Stimulated activated memory B cell treated with anti-CD40 and anti-IgM and Interleukin-4, amounts not matched to agents 10 μg/mL and 1 μg/mL and 100 μg/mL, for 72 hours (primary cell): ENCODE measurements at regions not wholly inside any gene's neighbourhood (a gene's known extent, or its start where the extent isn't known, plus 50 kb on each side); places are given as distances from the start of the nearest gene placed in this dataset.

Source experiments
- ATAC-seq: fragments of 150-1000 bp; cut with Tn5 transposase; 2 replicates; pipeline ENCODE4 v1.10.0; 2021
- H3K27ac Mint-ChIP-seq: one replicate; pipeline ENCODE4 v1.8.0; 2022; ENCODE audit warnings: mild to moderate bottlenecking, mixed read lengths
- H3K27me3 Mint-ChIP-seq: one replicate; pipeline ENCODE4 v1.8.0; 2022; ENCODE audit warnings: mixed read lengths
- H3K36me3 Mint-ChIP-seq: one replicate; pipeline ENCODE4 v1.8.0; 2022; ENCODE audit warnings: mixed read lengths
- H3K4me1 Mint-ChIP-seq: one replicate; pipeline ENCODE4 v1.8.0; 2022; ENCODE audit warnings: mixed read lengths
- H3K4me3 Mint-ChIP-seq: one replicate; pipeline ENCODE4 v1.8.0; 2022; ENCODE audit warnings: mild to moderate bottlenecking, moderate library complexity, mixed read lengths
- H3K9me3 Mint-ChIP-seq: one replicate; pipeline ENCODE4 v1.8.0; 2022; ENCODE audit warnings: mixed read lengths

DNA sequence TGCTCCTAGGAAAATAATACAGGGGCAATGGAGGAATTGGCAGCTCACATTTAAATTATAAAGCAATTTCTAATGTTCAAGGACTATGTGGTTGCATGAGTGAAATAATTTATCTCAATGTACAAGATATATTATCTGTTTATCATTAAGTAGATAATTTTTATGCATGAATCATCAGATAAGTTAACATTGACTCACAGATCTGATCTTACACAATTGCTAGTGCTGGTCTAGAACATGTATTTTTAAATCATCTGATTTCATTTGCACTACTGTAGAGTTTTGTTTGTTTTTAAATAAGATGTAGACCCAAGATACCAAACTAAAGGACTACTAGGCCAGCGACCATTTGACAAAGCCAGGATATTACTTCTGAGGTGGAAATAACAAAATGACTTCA, 199.2 kb downstream of the BMP2 start:
- H3K4me3 Mint-ChIP-seq: no peak overlapping the region

DNA sequence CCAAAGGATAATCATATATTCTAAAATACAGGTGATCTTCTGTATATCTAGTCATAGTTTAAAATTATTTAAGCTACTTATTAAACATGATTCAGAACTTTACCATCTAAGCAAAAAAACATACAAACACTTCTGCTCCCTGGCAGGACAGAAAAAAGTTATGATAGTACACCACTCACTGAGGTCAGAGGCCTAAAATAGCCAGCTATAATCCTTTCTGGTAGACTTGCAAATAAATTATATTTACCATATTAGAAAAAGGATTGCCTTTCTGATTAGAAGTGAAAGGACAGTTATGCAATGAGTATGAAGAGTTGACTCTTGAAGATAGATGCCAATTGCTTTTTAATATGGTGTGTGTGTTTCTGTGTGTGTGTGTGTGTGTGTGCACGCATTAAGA, 207.4 kb downstream of the BMP2 start:
- Mint-ChIP-seq H3K4me3 (no peak overlapping the region), H3K27ac (no peak overlapping the region), H3K36me3 (no peaks in the 10 kb centered on the region), H3K4me1 (no peaks in the 10 kb centered on the region), H3K9me3 (peaks cover 3% of the 10 kb centered on the region), H3K27me3 (no peaks in the 10 kb centered on the region)
- ATAC-seq: no peak

More for the DNA sequence above, 199.2 kb downstream of the BMP2 start:
- Mint-ChIP-seq H3K4me1 (no peaks in the 10 kb centered on the region), H3K27me3 (no peaks in the 10 kb centered on the region), H3K27ac (no peak overlapping the region), H3K9me3 (peaks cover 11% of the 10 kb centered on the region), H3K36me3 (no peaks in the 10 kb centered on the region)
- ATAC-seq: no peak

DNA sequence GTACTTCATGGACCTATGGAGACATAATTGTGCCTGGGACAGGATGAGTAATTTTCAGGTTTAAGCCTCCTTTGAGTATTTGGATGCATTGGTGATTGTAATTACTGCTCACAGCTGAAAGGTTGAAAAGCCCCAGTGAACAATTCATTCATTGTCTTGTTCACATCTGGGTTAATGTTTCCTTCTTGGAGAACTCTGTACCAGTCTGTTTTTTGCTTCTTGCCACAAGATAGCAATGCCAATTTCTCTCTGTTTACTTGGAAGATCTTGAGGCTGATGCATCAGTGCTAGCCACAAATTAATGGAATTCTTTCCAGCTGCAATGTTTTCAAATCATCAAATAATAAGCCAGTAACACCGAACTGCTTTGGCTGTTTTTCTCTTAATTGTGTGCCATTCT, 207.8 kb downstream of the BMP2 start:
- H3K27me3 Mint-ChIP-seq: no peaks in the 10 kb centered on the region
- no peak for ATAC-seq

DNA sequence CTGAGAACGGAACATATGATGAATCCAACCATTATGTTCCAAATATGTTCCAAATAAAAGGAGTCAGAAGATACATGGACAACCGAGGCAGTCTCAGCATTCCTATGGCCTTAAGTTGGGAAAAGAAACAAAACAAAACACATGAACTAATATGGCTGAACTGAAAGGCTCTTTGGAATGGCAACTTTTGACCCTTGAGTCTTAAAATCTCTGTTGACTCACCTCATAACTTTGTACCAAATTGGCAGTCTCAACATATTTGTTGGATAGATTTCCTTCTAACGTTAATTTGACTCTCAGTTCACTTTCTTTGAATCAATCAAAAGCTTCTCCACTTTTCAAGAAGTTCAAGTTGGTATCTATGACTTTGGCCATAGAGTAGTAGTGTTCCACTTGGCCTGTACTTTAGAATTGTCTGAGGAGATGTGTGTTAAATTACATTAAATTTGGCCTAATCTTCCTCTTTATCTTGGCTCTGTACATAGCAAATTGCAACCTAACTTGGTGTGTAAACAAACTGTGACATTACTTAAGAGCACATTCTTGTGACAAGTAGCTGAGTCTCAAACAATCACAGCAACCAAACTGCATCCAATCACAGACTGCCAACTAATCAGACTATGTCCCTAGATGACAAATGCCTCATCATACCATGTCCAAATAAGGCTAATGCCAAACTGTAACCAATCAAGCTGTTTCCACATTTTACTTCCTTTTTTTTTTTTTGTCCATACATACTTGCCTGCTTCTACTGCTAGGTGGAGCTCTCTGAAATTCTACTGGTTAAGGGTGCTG, 208.8 kb downstream of the BMP2 start:
- peaks cover 3% of the 10 kb centered on the region for H3K9me3 Mint-ChIP-seq
- H3K36me3 Mint-ChIP-seq: no peaks in the 10 kb centered on the region
- no peaks in the 10 kb centered on the region for H3K27me3 Mint-ChIP-seq
- ATAC-seq: no peak
- no peak overlapping the region for H3K27ac Mint-ChIP-seq
- no peak overlapping the region for H3K4me3 Mint-ChIP-seq
- no peaks in the 10 kb centered on the region for H3K4me1 Mint-ChIP-seq

More for the DNA sequence above, 207.8 kb downstream of the BMP2 start:
- no peak overlapping the region for H3K27ac Mint-ChIP-seq
- peaks cover 3% of the 10 kb centered on the region for H3K9me3 Mint-ChIP-seq
- no peak overlapping the region for H3K4me3 Mint-ChIP-seq
- H3K36me3 Mint-ChIP-seq: no peaks in the 10 kb centered on the region
- H3K4me1 Mint-ChIP-seq: no peaks in the 10 kb centered on the region

DNA sequence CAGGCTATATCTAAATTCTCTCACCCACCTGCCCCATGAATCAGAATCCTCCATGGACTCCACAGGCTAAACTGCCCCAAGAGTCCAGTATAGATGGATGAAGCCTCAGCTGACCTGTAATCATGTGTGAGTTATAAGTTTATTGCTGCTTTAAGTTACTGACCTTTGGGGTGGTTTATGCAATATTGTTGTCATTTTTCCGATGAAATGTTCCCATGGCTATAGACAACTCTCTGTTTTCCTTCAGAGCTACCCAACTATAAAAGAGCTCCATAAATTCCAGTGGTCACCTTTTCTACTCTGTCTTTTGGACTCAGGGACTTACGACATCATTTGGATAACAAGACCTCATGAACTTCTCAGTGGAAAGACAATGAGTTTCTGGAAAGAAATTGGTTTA, 212.1 kb downstream of the BMP2 start:
- H3K4me1 Mint-ChIP-seq: no peaks in the 10 kb centered on the region
- H3K36me3 Mint-ChIP-seq: no peaks in the 10 kb centered on the region
- H3K4me3 Mint-ChIP-seq: no peak overlapping the region
- H3K27ac Mint-ChIP-seq: no peak overlapping the region
- H3K9me3 Mint-ChIP-seq: peaks cover 3% of the 10 kb centered on the region
- ATAC-seq: no peak
- no peaks in the 10 kb centered on the region for H3K27me3 Mint-ChIP-seq

DNA sequence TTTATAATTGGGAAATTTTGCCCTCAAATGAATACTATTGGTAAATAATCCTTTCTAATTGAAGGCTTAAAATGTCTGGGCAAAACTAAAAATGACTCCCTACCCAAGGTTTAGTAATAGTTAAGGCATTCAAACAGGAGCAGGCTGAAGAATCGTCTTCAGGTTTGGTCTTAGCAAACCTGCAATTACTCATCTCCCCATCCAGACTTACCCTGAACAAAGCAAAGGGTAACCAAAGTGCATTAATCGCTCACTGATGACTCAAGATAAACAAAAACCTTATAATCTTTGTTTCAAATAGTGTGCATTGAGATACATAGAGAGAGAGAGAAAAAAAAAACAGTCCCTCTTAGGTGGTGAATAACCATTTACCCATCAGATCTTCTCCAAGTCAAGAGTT, 225.5 kb downstream of the BMP2 start:
- Mint-ChIP-seq H3K36me3 (no peaks in the 10 kb centered on the region), H3K27me3 (no peaks in the 10 kb centered on the region), H3K4me3 (no peak overlapping the region), H3K27ac (no peak overlapping the region), H3K9me3 (peaks cover 13% of the 10 kb centered on the region), H3K4me1 (no peaks in the 10 kb centered on the region)
- ATAC-seq: no peak

DNA sequence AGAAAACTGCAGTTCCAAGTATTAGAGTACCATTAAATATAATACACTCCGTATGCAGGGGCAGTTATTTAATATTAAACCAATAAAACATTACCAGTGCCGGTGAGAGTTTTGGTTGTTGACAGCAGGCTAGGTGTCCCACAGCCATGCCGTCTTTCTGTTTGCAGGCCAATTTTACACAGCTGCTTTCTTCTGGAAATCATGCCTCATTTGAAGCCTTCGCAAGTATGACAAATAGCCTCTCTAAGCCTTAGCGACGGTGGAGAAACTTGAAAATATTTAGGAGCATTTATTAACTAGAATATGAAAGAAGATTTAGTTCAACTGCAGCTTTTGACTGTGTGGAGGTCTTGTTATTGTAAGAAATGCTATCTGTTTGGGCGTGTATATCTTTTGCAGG, 226.0 kb downstream of the BMP2 start:
- no peaks in the 10 kb centered on the region for H3K4me1 Mint-ChIP-seq
- H3K36me3 Mint-ChIP-seq: no peaks in the 10 kb centered on the region
- no peak overlapping the region for H3K27ac Mint-ChIP-seq
- H3K4me3 Mint-ChIP-seq: no peak overlapping the region
- no peaks in the 10 kb centered on the region for H3K27me3 Mint-ChIP-seq
- peaks cover 13% of the 10 kb centered on the region for H3K9me3 Mint-ChIP-seq
- ATAC-seq: no peak

DNA sequence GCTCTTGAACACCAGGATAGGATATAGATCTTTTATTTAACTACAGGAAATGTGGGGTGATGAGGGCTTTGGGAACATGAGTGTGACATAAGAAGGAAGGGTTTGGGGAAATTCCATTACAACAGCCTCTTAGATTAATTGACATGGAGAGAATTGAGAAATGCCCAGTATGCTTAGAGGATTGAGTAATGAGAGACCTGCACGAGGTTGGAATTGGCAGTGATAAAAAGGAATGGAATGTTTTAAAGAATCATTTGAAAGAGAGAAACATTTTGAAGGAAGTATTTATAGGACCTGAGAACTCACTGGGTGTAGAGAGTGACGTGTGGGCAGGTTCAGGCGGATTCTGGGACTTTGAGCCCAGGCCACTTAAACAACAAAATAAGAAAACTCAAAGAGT, 227.0 kb downstream of the BMP2 start:
- no peak for ATAC-seq

DNA sequence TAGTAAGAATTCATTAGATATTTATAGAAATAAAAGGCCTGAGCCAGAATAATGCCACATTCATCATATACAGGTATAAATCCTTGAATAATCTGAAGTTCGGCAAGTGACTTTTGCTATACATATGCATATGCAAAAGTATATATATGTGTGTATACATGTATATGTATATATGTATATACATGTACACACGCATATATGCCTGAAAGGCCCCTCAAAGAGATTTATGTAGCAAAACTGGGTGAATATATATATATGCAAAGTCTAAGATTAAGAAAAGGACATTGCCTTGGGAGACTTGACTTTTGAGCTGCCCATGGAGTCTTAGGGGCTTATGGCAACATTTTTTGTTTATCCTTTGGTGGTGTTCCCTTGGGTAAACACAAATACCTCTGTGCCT, 231.4 kb downstream of the BMP2 start:
- no peak for ATAC-seq
- H3K27me3 Mint-ChIP-seq: no peaks in the 10 kb centered on the region
- no peak overlapping the region for H3K27ac Mint-ChIP-seq
- H3K4me1 Mint-ChIP-seq: no peaks in the 10 kb centered on the region
- no peak overlapping the region for H3K4me3 Mint-ChIP-seq
- no peaks in the 10 kb centered on the region for H3K36me3 Mint-ChIP-seq
- H3K9me3 Mint-ChIP-seq: peaks cover 14% of the 10 kb centered on the region

More for the DNA sequence above, 227.0 kb downstream of the BMP2 start:
- no peak overlapping the region for H3K27ac Mint-ChIP-seq
- H3K4me3 Mint-ChIP-seq: no peak overlapping the region
- no peaks in the 10 kb centered on the region for H3K27me3 Mint-ChIP-seq
- peaks cover 13% of the 10 kb centered on the region for H3K9me3 Mint-ChIP-seq
- no peaks in the 10 kb centered on the region for H3K4me1 Mint-ChIP-seq
- no peaks in the 10 kb centered on the region for H3K36me3 Mint-ChIP-seq

DNA sequence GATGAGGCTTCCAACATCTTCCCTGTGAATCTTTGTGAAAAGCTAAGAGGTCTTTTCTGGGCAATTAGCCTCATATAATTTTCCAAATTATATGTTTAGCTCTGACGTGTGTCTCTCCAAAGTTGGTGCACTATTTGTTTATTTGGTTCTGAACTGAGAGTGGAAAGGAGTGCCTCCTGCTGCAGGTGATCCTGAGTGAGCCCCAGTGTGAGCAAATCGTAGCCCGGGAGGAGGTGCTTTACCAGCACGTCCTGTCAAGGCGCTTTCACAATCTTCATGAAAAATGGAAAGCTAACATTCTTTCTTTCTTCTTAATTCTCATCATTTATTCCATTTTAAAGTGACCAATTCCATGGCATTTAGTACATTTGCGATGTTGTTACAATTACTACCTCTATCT, 231.9 kb downstream of the BMP2 start:
- Mint-ChIP-seq H3K4me1 (no peaks in the 10 kb centered on the region), H3K9me3 (peaks cover 9% of the 10 kb centered on the region), H3K36me3 (no peaks in the 10 kb centered on the region), H3K27me3 (no peaks in the 10 kb centered on the region), H3K27ac (no peak overlapping the region), H3K4me3 (no peak overlapping the region)
- no peak for ATAC-seq

DNA sequence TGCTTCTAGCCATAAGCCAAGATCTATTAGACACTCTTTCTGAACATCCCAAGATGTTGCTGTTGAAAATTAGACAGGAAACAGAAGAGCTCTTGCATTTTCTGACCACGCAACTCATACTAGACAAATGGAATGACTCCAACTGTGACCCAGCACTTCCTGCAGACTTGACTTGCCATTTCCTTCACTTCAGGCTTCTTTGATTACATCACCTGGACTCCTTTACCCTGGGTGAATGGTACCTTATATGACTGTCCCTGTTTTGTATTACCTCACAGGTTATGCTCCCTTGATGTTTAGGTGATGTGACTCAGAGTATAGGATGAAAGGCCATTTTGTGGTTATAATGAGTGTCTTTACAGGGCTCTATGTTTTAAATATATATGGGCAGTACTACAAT, 236.1 kb downstream of the BMP2 start:
- Mint-ChIP-seq H3K27ac (no peak overlapping the region), H3K4me1 (no peaks in the 10 kb centered on the region), H3K36me3 (no peaks in the 10 kb centered on the region), H3K4me3 (no peak overlapping the region), H3K9me3 (peaks cover 9% of the 10 kb centered on the region), H3K27me3 (no peaks in the 10 kb centered on the region)
- ATAC-seq: no peak

DNA sequence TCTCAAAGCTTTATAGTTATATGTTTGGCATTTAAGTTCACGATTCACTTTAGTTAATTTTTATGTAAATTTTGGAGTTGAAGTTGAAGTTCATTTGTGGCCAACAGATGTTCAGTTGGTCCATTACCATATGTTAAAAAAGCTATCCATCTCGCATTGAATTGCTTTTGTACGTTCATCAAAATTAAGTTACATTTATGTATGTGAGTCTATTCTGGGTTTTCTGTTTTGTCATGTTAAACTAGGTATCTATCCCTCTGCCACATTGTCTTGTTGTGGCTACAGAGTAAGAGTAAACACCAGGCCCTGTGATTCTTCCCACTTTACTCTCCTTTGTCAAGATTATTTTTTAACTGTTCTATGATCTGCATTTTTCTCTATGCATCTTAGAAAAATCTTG, 237.3 kb downstream of the BMP2 start:
- Mint-ChIP-seq H3K36me3 (no peaks in the 10 kb centered on the region), H3K4me3 (no peak overlapping the region), H3K27me3 (no peaks in the 10 kb centered on the region), H3K4me1 (no peaks in the 10 kb centered on the region), H3K27ac (no peak overlapping the region), H3K9me3 (peaks cover 12% of the 10 kb centered on the region)
- no peak for ATAC-seq

DNA sequence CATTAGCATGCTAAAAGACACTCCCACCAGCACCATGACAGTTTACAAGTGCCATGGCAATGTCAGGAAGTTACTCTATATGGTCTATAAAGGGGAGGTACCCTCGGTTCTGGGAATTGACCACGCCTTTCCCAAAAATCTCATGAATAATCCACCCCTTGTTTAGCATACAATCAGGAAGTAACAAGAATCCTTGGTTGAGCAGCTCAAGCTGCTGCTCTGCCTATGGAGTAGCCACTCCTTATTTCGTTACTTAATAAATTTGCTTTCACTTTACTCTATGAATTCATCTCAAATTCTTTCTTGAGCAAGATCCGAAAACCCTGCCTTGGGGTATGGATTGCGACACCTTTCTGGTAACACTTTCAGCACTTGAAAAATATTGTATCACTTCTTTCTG, 243.0 kb downstream of the BMP2 start:
- no peaks in the 10 kb centered on the region for H3K36me3 Mint-ChIP-seq
- no peak for ATAC-seq

DNA sequence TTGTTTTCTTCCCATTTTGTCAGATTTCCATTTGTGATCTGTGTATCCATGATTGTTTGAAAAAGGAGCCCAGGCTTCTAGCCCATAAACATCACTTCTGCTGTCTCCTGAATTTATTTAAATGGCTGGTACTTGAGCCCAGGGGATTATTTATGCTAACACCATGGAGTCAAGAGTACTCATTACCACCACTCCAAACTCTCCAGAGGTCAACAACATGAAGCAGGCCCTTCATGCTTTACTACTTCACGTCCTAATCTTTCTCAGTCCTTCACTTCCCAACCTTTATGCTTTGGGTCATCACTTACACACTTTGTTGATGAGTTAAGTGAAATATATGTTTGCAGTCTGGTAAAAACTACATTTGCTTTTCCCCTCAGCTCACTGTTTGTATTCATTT, 247.8 kb downstream of the BMP2 start:
- no peak for ATAC-seq
- no peaks in the 10 kb centered on the region for H3K4me1 Mint-ChIP-seq
- no peak overlapping the region for H3K4me3 Mint-ChIP-seq
- H3K27me3 Mint-ChIP-seq: no peaks in the 10 kb centered on the region
- no peaks in the 10 kb centered on the region for H3K36me3 Mint-ChIP-seq
- H3K9me3 Mint-ChIP-seq: no peaks in the 10 kb centered on the region
- no peak overlapping the region for H3K27ac Mint-ChIP-seq

More for the DNA sequence above, 243.0 kb downstream of the BMP2 start:
- H3K9me3 Mint-ChIP-seq: peaks cover 11% of the 10 kb centered on the region
- H3K27me3 Mint-ChIP-seq: no peaks in the 10 kb centered on the region
- H3K4me1 Mint-ChIP-seq: no peaks in the 10 kb centered on the region
- H3K27ac Mint-ChIP-seq: no peak overlapping the region
- no peak overlapping the region for H3K4me3 Mint-ChIP-seq

DNA sequence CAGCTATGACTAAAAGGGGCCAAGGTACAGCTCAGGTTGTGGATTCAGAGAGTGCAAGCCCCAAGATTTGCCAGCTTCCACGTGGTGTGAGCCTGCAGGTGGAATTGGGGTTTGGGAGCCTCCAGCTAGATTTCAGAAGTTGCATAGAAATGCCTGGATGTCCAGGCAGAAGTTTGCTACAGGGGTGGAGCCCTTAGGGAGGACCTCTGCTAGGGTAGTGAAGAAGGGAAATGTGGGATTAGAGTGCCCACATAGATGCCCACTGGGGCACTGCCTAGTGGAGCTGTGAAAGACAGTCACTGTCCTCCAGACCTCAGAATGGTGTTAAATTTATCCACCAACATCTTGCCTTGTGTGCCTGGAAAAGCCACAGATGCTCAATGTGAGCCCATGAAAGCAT, 255.1 kb downstream of the BMP2 start:
- no peak for ATAC-seq
- H3K4me3 Mint-ChIP-seq: no peak overlapping the region
- H3K9me3 Mint-ChIP-seq: peaks cover 14% of the 10 kb centered on the region
- no peak overlapping the region for H3K27ac Mint-ChIP-seq
- no peaks in the 10 kb centered on the region for H3K36me3 Mint-ChIP-seq
- H3K27me3 Mint-ChIP-seq: no peaks in the 10 kb centered on the region
- no peaks in the 10 kb centered on the region for H3K4me1 Mint-ChIP-seq

DNA sequence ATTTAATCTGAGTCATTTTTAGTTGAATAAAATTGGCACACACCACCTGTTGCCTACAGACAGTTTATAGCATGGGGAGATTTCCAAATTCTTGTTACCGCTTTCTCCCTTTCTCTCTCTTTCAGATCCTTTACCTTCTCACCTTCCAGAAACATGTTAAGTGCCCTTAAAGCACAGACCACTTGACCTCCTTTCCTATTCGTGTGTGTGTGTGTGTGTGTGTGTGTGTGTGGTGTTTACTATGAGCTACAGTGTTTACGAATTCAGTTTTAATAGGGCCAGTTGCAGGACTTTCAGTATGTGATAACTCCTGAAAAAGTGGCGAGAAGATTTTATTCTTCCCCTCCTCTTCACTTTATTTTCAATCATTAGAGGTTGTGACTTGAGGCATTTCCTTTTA, 258.1 kb downstream of the BMP2 start:
- H3K9me3 Mint-ChIP-seq: peaks cover 14% of the 10 kb centered on the region
- no peak for ATAC-seq
- no peaks in the 10 kb centered on the region for H3K36me3 Mint-ChIP-seq
- no peak overlapping the region for H3K4me3 Mint-ChIP-seq
- H3K4me1 Mint-ChIP-seq: no peaks in the 10 kb centered on the region
- no peak overlapping the region for H3K27ac Mint-ChIP-seq
- no peaks in the 10 kb centered on the region for H3K27me3 Mint-ChIP-seq
